Islet of Langerhans (tissue), 1 donor: ENCODE measurements at regions not wholly inside any gene's neighbourhood (a gene's known extent, or its start where the extent isn't known, plus 50 kb on each side); places are given as distances from the start of the nearest gene placed in this dataset.

ENCODE experiments used
- FAIRE-seq: peaks from one replicate; lab custom pipeline; 2011; peaks lifted over from hg19 to GRCh38; lab: Jason Lieb, UNC

GRCh38 chr10:44326474-44327030 is 58.3 kb downstream of the CXCL12 start:
- FAIRE-seq, result no peak

- no peak for FAIRE-seq
Observed at GRCh38 chr10:44325596-44326307, 59.1 kb downstream of the CXCL12 start.

GRCh38 chr10:44325157-44325556 is 59.7 kb downstream of the CXCL12 start:
- no peak for FAIRE-seq

- no peak for FAIRE-seq
Observed at GRCh38 chr10:44323838-44324237, 61.1 kb downstream of the CXCL12 start.

- FAIRE-seq, result no peak
Observed at GRCh38 chr10:44322137-44322536, 62.8 kb downstream of the CXCL12 start.

- FAIRE-seq, result no peak
Observed at GRCh38 chr10:44320756-44321155, 64.1 kb downstream of the CXCL12 start.

- no peak for FAIRE-seq
Observed at GRCh38 chr10:44317856-44318255, 67.0 kb downstream of the CXCL12 start.

- no peak for FAIRE-seq
Observed at GRCh38 chr10:44316922-44317215, 68.0 kb downstream of the CXCL12 start.

- FAIRE-seq, result no peak
Observed at GRCh38 chr10:44316187-44316921, 68.5 kb downstream of the CXCL12 start.

- FAIRE-seq, result no peak
Observed at GRCh38 chr10:44314802-44315460, 70.0 kb downstream of the CXCL12 start.

GRCh38 chr10:44313761-44314165 is 71.1 kb downstream of the CXCL12 start:
- FAIRE-seq, result no peak

- FAIRE-seq, result no peak
Observed at GRCh38 chr10:44312401-44312800, 72.5 kb downstream of the CXCL12 start.

GRCh38 chr10:44311563-44312051 is 73.3 kb downstream of the CXCL12 start:
- FAIRE-seq, result no peak

- no peak for FAIRE-seq
Observed at GRCh38 chr10:44310762-44311562, 73.9 kb downstream of the CXCL12 start.

GRCh38 chr10:44309939-44310761 is 74.7 kb downstream of the CXCL12 start:
- no peak for FAIRE-seq

GRCh38 chr10:44309361-44309760 is 75.5 kb downstream of the CXCL12 start:
- FAIRE-seq, result no peak

GRCh38 chr10:44308935-44309334 is 76.0 kb downstream of the CXCL12 start:
- no peak for FAIRE-seq

- FAIRE-seq, result no peak
Observed at GRCh38 chr10:44307691-44308090, 77.2 kb downstream of the CXCL12 start.

GRCh38 chr10:44306762-44307161 is 78.1 kb downstream of the CXCL12 start:
- FAIRE-seq, result no peak

GRCh38 chr10:44306147-44306710 is 78.7 kb downstream of the CXCL12 start:
- no peak for FAIRE-seq

GRCh38 chr10:44301781-44302355 is 83.0 kb downstream of the CXCL12 start:
- FAIRE-seq, result no peak
